ENCODE measurements at regions not wholly inside any gene's neighbourhood (a gene's known extent, or its start where the extent isn't known, plus 50 kb on each side); places are given as distances from the start of the nearest gene placed in this dataset.

DNA sequence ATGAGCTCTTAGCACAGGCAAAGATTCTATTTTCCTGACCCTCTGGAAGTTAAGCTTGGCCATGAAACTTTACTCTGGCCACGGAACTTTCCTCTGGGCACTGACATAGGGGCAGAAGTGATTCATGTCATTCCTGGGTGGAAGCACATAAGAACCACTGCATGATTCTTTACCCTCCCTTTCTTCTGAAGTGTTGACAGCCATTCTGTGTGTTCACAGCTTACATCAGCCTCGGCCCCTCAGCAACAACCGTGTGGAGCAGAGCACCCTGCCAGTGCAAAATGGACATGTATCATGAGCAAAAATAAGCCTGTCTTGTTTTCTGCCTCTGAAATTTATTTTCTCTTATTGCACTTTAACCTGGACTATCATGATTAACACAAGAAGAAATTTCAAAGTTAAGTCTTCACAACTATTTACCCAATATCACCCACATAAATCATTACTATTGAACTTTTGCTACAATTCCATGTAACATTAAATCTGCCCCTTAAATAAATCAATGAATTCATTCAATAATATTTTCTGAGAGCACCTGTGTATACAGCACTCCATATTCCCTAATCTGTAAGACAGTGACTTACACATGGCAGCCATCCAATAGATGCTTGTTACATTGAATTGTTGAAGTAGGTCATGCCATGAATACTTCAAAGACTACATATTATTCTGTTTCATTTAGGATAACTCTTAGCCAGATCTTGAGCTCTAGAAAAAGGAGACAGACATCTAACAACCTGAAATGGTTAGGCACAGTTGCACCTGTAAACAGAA lies 531.9 kb downstream of the IRS1 start:
- no peak overlapping the region for H3K4me3 Mint-ChIP-seq
- H3K27me3 Mint-ChIP-seq (ENCODE audit: low read depth) = no peaks in the 10 kb centered on the region
- H3K9me3 Mint-ChIP-seq = no peaks in the 10 kb centered on the region
- H3K27ac Mint-ChIP-seq (ENCODE audit: unreplicated experiment) = no peak overlapping the region
- H3K4me1 Mint-ChIP-seq = peaks cover 7% of the 10 kb centered on the region
- no peaks in the 10 kb centered on the region for H3K36me3 Mint-ChIP-seq (ENCODE audit: low read depth)
- no peak for DNase-seq (ENCODE audit: low read depth, low spot score)
- TF ChIP-seq, protein P1, sequence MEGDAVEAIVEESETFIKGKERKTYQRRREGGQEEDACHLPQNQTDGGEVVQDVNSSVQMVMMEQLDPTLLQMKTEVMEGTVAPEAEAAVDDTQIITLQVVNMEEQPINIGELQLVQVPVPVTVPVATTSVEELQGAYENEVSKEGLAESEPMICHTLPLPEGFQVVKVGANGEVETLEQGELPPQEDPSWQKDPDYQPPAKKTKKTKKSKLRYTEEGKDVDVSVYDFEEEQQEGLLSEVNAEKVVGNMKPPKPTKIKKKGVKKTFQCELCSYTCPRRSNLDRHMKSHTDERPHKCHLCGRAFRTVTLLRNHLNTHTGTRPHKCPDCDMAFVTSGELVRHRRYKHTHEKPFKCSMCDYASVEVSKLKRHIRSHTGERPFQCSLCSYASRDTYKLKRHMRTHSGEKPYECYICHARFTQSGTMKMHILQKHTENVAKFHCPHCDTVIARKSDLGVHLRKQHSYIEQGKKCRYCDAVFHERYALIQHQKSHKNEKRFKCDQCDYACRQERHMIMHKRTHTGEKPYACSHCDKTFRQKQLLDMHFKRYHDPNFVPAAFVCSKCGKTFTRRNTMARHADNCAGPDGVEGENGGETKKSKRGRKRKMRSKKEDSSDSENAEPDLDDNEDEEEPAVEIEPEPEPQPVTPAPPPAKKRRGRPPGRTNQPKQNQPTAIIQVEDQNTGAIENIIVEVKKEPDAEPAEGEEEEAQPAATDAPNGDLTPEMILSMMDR (conservative IDR thresholded peaks at IDR 0.05) = no peak

DNA sequence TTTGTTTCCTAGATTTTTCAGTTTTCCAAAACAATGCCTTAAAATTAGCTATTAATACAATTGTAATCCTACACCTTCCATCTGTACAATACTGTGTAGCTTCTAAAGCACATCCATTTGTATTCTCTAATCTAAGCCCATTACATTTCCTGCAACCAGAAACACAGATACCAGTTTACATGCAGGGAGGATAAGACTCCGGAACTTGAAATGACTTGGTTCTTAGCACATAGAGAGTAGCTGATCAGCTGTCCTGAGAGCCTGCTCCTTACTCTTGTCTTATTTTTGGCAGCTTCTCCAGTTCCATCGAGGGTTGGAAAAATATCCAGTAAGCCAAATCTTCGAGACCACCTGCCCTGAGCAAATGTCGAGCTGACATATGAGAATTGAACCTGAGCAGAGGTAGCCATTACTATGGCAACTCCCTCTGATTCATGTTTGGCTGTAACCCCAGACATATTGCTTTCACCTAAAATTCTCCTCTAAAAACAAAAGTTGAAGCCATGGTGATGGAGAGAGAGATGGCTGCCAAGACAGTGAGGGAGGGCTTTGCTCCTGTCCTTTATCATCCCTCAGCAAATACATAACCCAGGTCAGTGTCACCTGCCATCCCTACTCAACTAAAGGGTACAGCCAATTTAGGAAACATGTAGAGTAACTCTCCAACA lies 542.8 kb downstream of the IRS1 start:
- TF ChIP-seq, protein P1 (conservative IDR thresholded peaks at IDR 0.05) = no peak
- Mint-ChIP-seq H3K27me3 (ENCODE audit: low read depth) (no peaks in the 10 kb centered on the region), H3K27ac (ENCODE audit: unreplicated experiment) (no peak overlapping the region), H3K9me3 (peaks cover 4% of the 10 kb centered on the region), H3K4me3 (no peak overlapping the region), H3K4me1 (no peaks in the 10 kb centered on the region), H3K36me3 (ENCODE audit: low read depth) (peaks cover 6% of the 10 kb centered on the region)
- DNase-seq (ENCODE audit: low read depth, low spot score) = no peak

DNA sequence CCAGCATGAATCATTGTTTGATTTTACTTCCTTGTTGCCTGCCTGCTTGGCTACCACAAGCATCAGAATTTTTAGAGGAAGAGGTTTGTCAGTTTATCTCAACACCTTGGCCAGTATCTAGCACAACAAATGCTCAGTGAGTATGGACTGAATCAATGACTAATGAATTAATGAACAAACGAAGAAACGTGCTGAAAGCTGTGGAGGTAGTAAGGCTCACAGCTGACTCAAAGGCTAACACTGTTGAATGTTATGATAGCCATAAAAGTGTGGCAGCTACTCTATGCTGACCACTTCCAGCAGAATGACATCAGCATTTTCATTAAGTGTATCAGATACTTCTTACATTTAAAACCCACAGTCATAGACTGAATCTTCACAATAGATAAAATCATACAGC lies 543.4 kb downstream of the IRS1 start:
- Mint-ChIP-seq H3K4me3 (no peak overlapping the region), H3K9me3 (peaks cover 4% of the 10 kb centered on the region), H3K4me1 (no peaks in the 10 kb centered on the region), H3K36me3 (ENCODE audit: low read depth) (peaks cover 6% of the 10 kb centered on the region), H3K27ac (ENCODE audit: unreplicated experiment) (no peak overlapping the region), H3K27me3 (ENCODE audit: low read depth) (no peaks in the 10 kb centered on the region)
- TF ChIP-seq, protein P1 (conservative IDR thresholded peaks at IDR 0.05) = no peak
- no peak for DNase-seq (ENCODE audit: low read depth, low spot score)

DNA sequence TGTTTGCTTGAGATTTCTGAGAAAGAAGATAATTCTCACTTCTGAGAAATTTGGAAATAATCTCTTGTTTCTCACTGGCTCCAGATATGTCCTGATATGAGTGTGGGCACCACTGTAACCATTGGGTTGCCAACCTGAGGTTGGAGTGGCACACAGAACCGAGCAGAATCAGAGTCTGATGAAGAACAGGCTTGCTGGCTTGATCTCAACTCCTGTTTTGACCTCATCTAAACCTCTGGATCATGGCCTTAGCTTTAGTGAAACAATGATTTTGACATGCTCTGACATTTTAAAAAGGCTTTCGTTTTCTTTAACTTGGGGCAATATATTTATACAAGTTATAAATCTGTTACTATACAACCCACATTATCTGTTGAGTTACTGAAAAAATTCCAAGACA lies 548.0 kb downstream of the IRS1 start:
- H3K4me3 Mint-ChIP-seq = no peak overlapping the region
- no peak for DNase-seq (ENCODE audit: low read depth, low spot score)
- TF ChIP-seq, protein P1 (conservative IDR thresholded peaks at IDR 0.05) = no peak
- peaks cover 4% of the 10 kb centered on the region for H3K4me1 Mint-ChIP-seq
- no peak overlapping the region for H3K27ac Mint-ChIP-seq (ENCODE audit: unreplicated experiment)
- peaks cover 6% of the 10 kb centered on the region for H3K36me3 Mint-ChIP-seq (ENCODE audit: low read depth)
- no peaks in the 10 kb centered on the region for H3K27me3 Mint-ChIP-seq (ENCODE audit: low read depth)
- peaks cover 4% of the 10 kb centered on the region for H3K9me3 Mint-ChIP-seq

DNA sequence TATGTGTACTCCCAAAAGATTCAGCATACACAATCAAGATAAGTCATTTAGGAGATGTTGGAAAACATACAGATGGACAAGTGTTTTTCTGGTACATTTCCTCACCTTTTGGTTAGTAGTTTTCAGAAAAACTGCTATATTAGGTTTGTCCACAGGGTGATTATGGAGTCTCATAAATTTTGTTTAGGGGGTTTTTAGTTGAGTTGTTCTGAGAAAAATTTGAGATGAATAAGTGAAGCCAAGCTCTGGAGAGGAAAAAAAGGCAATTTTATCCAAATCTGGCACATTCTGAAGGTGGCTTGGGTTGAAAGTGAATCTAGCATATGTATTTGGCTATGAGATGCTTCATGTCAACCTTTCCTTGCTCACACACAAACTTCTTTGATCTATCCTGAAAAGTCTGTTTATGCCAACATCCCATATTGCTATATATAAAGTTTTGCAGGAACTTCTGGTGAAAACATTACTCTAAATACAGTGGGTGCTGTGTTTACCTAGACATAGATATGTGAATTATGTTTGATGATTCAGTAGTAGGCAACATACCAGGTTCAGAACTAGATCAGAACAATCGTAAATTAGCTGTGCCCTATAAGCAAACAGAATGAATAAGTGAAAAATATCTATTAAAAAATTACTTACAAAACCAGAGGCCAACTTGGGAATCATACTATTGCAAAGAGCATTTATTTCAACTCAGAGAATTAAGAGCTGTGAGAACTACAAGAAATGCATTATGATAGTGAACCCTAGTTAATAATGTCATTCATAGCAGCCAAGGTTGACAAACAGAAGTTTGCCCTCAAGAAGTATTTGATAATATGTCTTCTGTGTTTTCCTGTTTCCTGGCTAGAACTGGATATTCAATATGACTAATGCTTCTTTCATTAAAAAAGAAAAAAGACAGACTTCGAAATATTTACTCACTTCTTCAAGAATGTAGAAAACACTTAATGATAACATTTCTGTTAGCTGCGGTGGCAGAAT lies 552.0 kb downstream of the IRS1 start:
- Mint-ChIP-seq H3K4me3 (no peak overlapping the region), H3K27me3 (ENCODE audit: low read depth) (no peaks in the 10 kb centered on the region), H3K4me1 (peaks cover 4% of the 10 kb centered on the region), H3K27ac (ENCODE audit: unreplicated experiment) (no peak overlapping the region), H3K9me3 (peaks cover 5% of the 10 kb centered on the region), H3K36me3 (ENCODE audit: low read depth) (peaks cover 4% of the 10 kb centered on the region)
- TF ChIP-seq, protein P1 (conservative IDR thresholded peaks at IDR 0.05) = peak; percentile 42
- DNase-seq (ENCODE audit: low read depth, low spot score) = no peak
